GM18861 (cell line): ENCODE measurements at regions not wholly inside any gene's neighbourhood (a gene's known extent, or its start where the extent isn't known, plus 50 kb on each side); places are given as distances from the start of the nearest gene placed in this dataset.

Source experiments
- ATAC-seq: cut with Tn5 transposase; IDR thresholded peaks from one replicate; pipeline ENCODE4 v1.9.1; 2021; ENCODE audit not compliant: unreplicated experiment

DNA sequence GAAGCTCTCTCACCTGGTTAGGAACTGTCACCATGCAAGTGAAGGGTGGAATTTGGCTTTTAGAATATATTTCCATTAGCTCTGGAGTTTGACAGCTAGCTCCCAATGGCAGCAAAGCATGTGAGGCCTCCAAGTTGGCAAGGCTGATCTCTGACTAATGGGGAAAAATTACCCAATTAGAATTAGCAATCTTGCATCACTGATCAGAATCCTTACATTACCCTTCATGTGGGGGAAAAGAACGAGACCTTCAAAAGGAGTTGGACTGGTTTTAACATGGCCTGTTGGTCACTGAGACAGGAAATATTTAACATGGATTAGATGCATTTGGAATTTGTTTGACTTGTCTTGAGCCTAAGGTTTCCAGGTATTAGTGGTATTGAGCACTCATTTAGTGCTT is 192.3 kb upstream of the GDNF start:
- no peak for ATAC-seq

DNA sequence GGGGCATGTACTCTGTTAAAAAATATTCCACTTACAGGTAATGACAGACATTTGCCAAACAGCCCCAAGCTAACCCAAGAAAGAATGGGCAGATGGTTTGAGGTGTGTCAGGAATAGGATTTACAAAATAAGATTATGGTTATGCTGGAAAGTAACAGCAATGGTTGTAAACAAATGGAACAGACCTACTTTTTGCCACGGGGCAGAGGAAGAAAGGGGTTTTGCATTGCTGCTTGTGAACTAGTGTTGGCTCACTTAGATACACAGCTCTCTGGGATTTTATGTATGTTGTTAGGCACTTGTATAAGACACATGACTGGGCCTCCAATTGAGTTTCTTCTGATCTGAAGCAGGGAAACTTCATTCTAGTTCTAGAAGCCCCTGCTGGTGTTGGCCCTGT is 191.5 kb upstream of the GDNF start:
- no peak for ATAC-seq

DNA sequence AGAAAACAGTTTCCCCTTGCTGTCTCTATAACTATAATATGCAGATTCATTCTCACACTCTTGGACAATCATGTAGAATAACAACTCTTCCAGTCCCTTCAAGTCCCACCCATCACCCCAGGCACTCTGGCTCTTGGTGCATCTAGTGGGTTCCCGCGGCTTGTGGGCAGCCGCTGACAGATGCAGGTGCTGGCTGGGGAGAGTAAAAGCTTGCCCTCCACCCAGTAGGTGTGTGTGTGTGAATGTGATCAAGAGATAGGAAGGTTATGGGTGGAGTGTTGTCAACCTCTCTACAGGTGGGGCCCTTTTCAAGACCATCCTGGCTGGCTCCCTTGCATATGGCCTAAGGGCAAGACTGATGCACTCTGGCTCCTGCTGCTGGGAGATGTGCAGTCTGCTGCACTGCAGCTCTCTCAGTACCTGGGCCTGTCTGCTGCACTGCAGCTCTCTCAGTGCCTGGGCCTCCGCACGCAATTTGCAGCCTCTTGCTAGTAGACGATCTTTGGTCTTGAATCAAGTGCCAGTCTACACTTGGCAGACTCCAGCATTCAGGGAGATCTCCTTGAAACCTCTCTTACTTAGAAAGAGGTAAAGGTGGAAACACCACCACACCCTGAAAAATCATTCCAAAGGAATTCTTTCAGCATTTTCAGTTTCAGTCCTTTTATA is 189.7 kb upstream of the GDNF start:
- no peak for ATAC-seq

DNA sequence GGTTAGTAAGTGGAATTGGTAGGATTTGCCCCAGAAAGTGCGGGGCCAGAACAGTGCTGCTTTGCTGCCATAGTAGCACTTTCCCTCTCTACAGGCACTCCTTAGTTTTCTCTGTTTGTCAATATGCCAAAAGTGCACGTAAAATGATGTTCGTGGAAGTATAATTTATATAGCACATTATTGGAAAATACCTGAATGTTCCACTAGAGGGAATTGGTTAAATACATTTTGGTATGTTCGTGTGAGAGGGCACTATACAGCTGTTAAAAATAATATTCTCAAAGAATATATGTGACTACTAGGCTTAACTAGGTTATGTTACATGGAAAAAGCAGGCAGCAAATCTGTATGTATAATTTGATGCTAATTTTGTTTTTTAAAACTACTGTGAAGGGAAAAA is 184.0 kb upstream of the GDNF start:
- no peak for ATAC-seq

DNA sequence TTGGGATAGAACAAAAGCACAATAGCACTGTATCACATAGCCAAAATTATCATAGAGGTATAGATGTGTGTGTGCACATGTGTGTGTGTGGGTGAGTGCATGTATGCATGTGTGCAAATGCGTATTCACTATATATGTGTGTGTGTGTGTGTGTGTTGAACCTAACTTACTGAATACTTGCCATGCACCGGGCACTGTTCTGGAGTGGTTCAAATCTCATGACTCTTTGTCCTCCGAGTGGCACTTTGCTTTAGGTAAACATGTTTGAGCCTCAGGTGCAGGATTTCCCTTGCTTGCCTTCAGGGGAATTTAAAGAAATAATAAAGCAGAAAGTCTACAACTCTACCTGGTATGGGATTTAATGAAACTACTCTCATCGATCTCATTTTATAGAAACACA is 183.5 kb upstream of the GDNF start:
- no peak for ATAC-seq

DNA sequence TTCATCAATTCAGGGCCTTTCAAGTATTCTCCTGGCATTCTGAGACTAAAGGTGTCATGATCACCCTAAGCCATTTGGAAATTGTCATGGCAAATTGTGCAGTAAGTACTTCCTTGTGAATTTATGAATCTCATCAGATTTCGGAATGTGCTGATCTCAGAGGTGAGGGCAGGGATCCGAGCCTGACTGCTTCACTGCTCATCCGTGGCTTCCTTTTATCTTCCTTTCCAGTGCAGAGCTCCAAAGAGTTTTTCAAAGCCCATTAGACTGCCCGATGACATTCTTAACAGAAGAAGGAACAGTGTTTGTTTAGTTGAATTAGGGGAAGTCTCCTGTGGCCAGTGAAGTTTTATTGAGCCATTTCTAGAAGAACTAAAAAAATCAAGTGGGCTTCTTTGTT is 182.8 kb upstream of the GDNF start:
- no peak for ATAC-seq

DNA sequence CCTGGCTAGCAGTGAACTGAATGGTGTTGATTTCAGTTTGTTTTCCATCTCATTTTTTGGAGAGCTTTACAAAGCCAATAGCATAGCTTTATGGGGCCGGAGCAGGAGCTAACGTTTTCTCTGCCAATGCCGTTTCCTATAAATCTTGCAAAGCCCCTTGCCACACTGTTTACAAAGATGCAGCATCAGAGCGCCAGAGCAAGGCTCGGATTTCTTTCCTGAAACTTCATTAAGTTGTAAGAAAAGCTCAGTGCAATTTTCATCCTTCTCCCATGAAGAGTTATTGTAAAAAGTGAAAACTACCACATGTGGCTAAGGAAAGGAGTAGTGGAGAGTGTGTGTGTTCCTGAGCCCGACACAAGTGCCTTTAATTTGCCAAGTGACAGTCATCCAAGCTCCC is 178.2 kb upstream of the GDNF start:
- ATAC-seq: no peak

DNA sequence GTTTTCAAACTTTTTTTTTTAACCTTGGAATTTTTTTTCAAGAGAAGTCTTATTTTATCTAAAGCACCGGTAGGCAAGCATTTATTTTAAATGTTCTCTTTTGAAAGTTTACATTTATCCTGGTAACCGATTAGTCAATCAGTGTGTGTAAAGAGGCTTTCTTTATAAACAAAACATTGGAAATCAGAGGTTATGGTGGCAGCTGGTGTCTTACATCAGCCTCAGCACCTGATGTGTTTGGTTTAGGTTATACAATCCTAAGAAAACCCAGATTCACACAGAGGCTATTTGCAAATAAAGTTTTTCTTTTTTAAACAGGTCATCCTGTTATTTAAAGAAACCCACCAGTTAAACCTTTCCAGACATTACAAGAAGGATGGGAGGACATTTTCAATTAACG is 173.3 kb upstream of the GDNF start:
- no peak for ATAC-seq

DNA sequence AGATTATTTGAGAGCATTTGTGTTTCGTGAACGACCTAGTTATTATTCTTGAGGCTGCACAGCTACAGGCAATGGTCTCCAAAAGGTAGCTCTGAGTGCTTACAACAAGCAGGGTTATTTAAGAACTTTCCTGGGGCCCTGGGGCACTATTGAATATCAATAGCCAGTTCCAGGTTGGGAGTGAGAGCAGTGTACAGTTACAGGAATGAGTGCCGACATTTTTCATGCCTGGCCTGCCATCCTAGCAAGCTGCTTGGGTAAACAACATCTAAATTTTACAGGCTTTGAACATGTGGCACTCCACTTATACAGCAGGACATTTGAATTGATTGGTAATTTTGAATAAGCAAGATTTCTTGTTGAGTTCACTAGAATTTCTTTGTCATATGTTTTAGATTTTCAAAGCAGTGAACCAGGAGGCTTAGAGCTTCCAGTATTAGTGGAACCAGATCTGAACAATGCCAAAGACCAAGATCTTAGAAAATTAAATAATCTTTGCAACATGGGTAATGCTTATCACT is 171.9 kb upstream of the GDNF start:
- ATAC-seq: no peak

DNA sequence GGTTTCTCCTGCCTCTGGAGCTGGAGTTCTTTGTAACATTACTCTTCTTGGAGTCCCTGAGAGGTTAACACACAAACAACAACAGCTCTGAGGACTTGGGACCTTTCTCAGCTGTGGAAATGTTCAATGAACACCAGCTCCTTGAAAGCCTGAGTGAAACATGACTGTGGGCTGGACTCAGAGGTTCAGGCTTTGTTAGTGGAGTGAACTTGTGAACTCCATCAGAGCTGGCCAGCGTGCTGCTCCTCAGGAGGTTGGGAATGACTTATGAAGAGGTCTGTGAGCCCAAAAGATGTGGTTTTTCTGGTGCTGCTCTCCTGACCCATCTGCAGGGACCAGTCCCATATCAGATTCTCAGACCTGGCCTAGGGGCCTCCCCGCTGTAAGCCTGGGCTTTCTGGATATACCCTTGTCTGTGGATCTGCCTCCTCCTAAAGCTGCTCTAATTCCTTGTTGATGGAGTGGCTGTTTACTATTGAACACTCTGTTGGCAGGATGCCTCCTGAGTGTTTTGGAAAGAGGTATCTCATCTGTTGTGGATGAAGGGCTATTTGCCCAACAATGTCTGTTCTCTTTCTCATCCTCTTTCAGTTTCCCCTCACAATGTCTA is 170.0 kb upstream of the GDNF start:
- ATAC-seq: no peak

DNA sequence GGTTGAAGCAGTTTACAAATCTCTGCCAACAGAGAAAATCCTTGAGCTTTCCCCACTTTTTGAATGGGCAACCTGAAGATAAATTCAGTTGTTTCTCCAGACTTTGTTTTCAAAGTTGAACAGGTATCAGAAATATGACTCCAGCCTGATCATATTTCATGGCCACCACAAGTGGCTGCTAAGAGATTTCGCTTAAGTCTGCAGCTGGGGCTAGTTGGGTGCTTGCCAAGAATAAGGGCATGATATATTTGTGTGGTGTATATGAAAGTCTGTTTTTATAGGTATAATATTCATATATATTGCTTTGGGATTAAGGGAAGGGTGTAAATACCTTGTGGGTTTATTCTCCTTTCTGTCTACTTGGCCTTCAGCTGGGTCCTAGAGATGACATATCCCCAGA is 168.4 kb upstream of the GDNF start:
- ATAC-seq: no peak

DNA sequence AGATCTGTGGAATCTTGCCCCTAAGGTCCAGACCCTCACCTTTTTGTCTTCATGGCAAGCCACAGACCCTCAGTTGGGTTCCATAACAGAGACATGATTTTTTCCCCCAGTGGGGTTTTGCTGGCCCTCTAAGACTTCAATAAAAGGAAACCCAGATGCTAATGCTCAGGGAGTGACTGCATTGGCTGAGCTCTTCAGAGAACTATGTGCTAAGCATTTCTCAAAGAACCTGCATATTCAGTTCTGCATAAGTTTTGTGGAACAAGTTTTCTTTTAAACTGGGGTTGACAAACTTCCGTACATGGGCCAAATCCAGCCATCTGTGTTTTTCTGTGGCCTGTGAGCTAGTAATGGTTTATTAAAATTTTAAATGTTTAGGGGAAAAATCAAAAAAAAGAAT is 159.8 kb upstream of the GDNF start:
- ATAC-seq: no peak

DNA sequence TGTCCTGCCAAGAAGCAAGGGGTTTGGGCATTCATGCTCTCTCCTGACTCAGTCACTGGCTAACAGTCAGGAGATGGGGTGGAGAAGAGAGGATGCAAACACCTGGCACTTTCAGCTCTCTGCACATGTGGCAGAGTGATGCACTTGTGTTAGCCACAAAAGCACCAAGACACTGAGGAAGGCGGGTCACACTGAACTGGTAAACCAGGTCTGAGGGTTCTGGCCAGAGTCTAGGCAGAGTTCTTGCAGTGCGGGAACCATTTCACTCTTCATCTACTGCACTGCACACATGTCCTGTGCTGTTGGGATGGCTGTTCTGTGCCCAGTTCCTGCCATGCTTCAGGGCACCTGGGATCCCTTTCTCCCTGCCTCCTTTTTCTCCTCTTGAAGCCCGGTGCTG is 157.1 kb upstream of the GDNF start:
- no peak for ATAC-seq

DNA sequence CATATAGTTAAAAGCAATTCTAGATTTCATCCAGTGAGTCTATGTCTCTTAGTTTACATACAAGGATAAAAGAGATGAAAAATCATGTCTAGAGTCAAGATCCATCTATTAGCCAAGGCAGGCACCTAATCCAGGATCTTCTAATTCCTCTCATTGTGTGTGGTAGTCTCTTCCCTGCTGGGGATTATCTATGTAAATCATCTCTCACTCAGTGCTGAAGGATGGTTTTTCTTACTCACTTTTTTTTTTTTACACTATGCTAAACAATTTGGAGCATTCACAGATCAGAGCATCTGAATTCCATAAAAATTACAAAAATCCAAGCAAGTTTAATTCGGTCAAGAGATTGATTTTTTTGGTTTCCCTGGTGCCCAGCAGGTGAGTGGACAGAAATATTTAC is 154.9 kb upstream of the GDNF start:
- ATAC-seq: no peak

DNA sequence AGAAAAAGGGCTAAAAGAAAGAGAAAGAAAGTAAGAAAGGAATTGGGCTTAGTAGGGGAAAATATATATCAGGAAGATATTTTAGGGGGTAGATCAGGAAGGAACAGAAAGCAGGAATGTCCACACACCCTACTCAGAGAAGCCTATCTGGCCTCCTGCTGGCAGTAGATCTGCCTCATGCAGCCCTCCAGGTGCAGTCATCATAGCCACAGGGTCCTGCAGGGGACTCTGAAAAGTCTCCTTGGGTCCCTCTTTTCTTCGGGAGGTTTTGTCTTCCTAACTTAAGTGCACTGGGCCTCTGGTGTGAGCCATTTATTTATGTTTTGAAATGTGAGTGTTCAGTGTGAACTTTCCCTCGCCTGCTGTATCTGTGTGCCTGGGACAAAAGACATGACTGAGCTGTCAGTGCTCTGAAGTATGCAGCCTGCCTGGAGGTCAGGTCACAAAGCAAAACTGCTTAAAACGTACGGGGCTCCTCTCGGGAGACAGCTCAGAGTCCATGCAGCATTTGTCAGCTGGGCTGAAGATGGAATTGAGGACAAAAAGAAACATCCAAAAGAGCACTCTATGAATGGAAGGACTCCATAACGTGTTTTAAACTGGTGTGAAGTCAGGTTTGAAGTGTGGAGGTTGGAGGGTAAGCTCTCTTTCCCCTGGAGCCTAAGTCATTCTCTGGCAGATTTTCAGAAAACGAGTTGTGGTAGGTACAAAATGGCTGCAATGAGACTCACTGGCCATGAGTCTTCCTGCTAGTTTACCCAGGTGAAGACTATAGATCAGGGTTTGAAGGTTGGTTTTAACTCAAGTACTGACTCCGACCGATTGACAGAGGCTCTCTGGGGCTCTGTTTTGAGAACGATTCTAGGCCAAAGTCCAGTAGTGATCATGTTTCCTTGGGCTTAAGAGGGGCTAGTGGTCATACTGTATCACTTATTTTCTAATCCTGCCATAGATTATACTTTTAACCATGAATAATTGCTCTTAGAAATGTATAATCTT is 151.8 kb upstream of the GDNF start:
- no peak for ATAC-seq

DNA sequence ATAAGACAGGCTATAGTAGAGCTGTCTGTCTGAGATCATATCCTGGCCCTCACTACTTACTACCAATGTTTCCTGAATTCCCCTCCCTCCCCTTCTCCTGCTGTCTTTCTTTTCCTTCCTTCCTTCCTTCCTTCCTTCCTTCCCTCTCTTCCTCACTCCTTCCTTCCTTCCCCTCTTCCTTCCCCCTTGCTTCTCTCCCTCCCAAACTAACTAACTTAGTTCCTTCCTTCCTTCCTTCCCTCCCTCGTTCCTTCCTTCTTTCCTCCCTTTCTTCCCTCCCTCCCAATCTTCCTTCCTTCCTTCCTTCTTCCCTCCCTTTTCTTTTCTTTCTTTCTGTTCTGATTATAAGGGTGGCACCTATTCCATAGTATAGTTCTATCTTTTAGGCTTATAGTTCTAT is 150.0 kb upstream of the GDNF start:
- no peak for ATAC-seq

DNA sequence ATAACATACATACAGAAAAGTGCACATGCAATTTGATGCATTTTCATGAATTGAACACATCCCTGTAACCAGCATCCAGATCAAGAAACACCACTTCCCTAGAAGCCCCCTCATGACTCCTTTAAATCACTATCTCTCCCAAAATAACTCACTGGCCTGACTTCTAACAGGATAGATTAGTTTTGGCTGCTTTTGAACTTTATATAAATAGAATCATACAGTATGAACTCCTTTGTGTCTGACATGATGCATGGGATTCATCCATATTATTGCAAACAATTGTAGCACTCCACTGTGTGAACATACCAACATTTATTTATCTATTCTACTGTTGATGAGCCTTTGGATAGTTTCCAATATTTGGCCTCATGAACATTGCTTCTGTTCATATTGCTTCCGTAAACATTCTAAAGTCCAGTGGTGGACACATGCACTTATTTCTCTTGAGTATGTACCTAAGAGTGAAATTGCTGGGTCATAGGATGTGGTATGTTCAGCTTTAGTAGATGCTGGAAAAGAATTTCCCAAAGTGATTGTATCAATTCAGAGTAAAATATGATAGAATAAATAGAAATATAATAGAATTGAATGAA is 148.7 kb upstream of the GDNF start:
- no peak for ATAC-seq

DNA sequence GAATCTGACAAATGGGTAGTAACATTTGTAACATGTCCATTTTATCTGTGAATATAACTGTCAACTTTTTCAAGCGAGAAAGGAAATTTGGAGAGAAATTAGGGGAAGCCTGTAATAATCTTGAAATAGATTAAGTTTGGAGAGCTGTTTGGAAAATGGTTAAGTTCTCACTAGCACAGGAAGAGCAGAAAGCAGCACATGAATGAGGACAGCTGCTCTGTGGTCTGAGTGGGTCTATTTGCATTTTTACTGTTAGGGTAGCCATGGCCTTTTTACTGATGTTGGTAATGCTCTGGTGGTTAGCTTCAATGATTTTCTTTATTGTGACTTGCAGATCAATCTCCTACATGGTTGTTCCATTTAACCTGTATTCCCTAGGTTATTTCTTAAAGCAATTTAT is 144.5 kb upstream of the GDNF start:
- no peak for ATAC-seq

DNA sequence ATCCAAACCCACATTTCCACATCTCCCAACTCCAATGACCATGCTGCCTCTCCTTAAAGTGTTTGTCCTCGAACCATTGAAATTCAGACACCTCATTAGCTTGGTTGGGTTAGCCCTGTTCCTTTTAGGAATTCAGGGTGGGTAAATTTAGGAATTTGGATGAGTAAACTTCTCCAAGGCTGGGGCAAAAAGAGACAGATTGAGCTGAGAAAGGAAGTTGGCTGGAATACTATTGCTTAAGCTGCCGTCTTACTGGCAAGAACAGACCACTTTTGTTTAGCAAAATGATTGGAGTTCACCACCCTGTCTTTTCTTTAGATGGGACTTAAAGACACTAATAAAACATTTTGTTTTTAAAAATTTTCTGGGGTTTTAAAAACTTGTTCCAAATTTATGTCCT is 143.6 kb upstream of the GDNF start:
- no peak for ATAC-seq

DNA sequence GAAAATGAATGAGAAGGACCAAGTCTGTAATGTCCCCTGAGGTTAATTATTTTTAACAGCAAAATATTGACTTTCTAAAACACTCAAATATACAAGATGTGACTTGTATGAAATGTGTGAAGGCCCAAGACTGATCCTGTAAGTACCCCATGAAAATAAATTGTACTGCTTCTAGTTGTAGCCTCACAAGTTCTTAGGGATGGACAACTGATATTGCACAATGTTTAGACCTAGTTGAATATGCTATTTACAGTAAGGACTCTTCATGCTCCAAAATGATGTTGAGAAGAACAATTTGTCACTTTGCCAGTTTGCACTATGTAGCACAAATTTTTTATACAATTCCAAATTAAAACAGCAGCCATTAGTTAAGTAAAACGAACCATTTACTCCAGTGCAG is 139.7 kb upstream of the GDNF start:
- no peak for ATAC-seq

DNA sequence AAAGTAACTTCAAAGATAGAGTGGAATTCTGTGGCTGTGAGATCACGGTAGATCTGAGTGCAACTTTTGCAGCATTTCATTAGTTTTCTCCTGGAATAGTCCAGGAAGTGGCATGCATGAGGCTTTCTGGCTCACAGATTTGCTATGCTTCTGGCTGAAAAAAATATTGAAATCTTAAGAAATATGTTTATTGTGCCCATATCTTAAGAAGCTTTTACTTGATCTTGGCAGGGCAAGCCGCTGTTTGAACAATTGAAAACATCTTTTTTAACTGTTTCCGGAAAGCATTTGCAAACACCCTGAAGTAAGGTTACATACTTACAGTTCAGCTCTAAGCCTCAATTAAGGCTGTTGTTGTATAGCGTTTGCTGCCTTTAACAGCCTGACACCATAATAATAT is 135.7 kb upstream of the GDNF start:
- no peak for ATAC-seq
